ENCODE measurements at regions not wholly inside any gene's neighbourhood (a gene's known extent, or its start where the extent isn't known, plus 50 kb on each side); places are given as distances from the start of the nearest gene placed in this dataset.

- DNase-seq: no peak
- H3K4me3 ChIP-seq: no peak overlapping the region
- H3K36me3 ChIP-seq (replicated peaks in 1 of 2; ENCODE audit: insufficient read depth in 1 of 2, low read depth in 2 of 2): no peaks in the 10 kb centered on the region
- no peaks in the 10 kb centered on the region for H3K27me3 ChIP-seq
- WGBS, 2 donors: 74 to 88% methylated on average over 4 of the region's 4 CpGs
- TF ChIP-seq, protein P1, sequence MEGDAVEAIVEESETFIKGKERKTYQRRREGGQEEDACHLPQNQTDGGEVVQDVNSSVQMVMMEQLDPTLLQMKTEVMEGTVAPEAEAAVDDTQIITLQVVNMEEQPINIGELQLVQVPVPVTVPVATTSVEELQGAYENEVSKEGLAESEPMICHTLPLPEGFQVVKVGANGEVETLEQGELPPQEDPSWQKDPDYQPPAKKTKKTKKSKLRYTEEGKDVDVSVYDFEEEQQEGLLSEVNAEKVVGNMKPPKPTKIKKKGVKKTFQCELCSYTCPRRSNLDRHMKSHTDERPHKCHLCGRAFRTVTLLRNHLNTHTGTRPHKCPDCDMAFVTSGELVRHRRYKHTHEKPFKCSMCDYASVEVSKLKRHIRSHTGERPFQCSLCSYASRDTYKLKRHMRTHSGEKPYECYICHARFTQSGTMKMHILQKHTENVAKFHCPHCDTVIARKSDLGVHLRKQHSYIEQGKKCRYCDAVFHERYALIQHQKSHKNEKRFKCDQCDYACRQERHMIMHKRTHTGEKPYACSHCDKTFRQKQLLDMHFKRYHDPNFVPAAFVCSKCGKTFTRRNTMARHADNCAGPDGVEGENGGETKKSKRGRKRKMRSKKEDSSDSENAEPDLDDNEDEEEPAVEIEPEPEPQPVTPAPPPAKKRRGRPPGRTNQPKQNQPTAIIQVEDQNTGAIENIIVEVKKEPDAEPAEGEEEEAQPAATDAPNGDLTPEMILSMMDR (IDR thresholded peaks at IDR 0.05): no peak
- TF ChIP-seq POLR2A (IDR thresholded peaks at IDR 0.05): no peak
- intact Hi-C loops (cut with DNase I): no loop called here
- ATAC-seq: no peak
- no peak overlapping the region for H3K27ac ChIP-seq
- H3K4me1 ChIP-seq: no peaks in the 10 kb centered on the region
- H3K9me3 ChIP-seq: no peaks in the 10 kb centered on the region
Observed at GRCh38 chr13:105928901-105929300, 606.6 kb downstream of the EFNB2 start.

DNA sequence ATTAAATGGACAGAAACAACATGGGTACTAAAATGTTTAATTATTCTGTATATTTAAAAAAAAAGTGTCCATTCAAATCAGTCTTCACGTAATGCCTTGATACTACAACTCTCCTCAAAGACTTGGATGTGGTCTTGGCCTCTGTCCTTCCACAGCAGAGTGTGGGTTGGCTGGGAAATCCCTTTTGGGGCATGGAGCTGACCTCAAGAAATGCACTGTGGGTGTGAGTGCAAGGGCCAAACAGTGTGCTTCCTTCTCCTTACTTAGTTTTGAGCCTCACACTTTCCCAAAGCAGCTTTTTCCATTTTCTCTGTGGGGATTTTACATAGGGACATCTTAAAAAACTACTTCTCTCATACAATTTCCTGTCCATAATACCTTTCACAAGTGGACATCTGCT is 607.4 kb downstream of the EFNB2 start:
- no peak for TF ChIP-seq POLR2A (IDR thresholded peaks at IDR 0.05)
- TF ChIP-seq, protein P1 (IDR thresholded peaks at IDR 0.05): no peak
- Histone ChIP-seq H3K9me3 (no peaks in the 10 kb centered on the region), H3K4me3 (no peak overlapping the region), H3K36me3 (replicated peaks in 1 of 2; ENCODE audit: insufficient read depth in 1 of 2, low read depth in 2 of 2) (no peaks in the 10 kb centered on the region), H3K27ac (no peak overlapping the region), H3K4me1 (no peaks in the 10 kb centered on the region), H3K27me3 (no peaks in the 10 kb centered on the region)
- ATAC-seq: no peak
- DNase-seq: no peak
- WGBS, 2 donors: 83 to 92% methylated on average over 1 of the region's 1 CpG
- intact Hi-C loops (cut with DNase I): no loop called here

GRCh38 chr13:105925496-105925895 is 610.0 kb downstream of the EFNB2 start:
- ATAC-seq (no peak), DNase-seq (no peak)
- TF ChIP-seq POLR2A (IDR thresholded peaks at IDR 0.05): no peak
- TF ChIP-seq, protein P1 (IDR thresholded peaks at IDR 0.05): no peak
- Histone ChIP-seq H3K4me1 (no peaks in the 10 kb centered on the region), H3K27me3 (no peaks in the 10 kb centered on the region), H3K4me3 (no peak overlapping the region), H3K27ac (no peak overlapping the region), H3K9me3 (no peaks in the 10 kb centered on the region), H3K36me3 (replicated peaks in 1 of 2; ENCODE audit: insufficient read depth in 1 of 2, low read depth in 2 of 2) (no peaks in the 10 kb centered on the region)
- 68 to 77% methylated on average over 2 of the region's 2 CpGs for WGBS, 2 donors
- intact Hi-C loops (cut with DNase I): no loop called here

GRCh38 chr13:105921711-105922110 is 613.8 kb downstream of the EFNB2 start:
- intact Hi-C loops (cut with DNase I): no loop called here
- Histone ChIP-seq H3K9me3 (no peaks in the 10 kb centered on the region), H3K27me3 (no peaks in the 10 kb centered on the region), H3K4me1 (no peaks in the 10 kb centered on the region), H3K4me3 (no peak overlapping the region), H3K27ac (no peak overlapping the region), H3K36me3 (replicated peaks in 1 of 2; ENCODE audit: insufficient read depth in 1 of 2, low read depth in 2 of 2) (no peaks in the 10 kb centered on the region)
- 30 to 33% methylated on average over 2 to 3 of the region's 3 CpGs for WGBS, 2 donors
- no peak for ATAC-seq
- TF ChIP-seq POLR2A (IDR thresholded peaks at IDR 0.05): no peak
- no peak for DNase-seq

GRCh38 chr13:105920370-105920769 is 615.1 kb downstream of the EFNB2 start:
- Histone ChIP-seq H3K36me3 (replicated peaks in 1 of 2; ENCODE audit: insufficient read depth in 1 of 2, low read depth in 2 of 2) (no peaks in the 10 kb centered on the region), H3K4me1 (no peaks in the 10 kb centered on the region), H3K9me3 (no peaks in the 10 kb centered on the region), H3K27ac (no peak overlapping the region), H3K4me3 (no peak overlapping the region), H3K27me3 (no peaks in the 10 kb centered on the region)
- TF ChIP-seq, protein P1 (IDR thresholded peaks at IDR 0.05): no peak
- no peak for TF ChIP-seq POLR2A (IDR thresholded peaks at IDR 0.05)
- WGBS, 2 donors: 63 to 74% methylated on average over 4 of the region's 4 CpGs
- DNase-seq (no peak), ATAC-seq (no peak)
- intact Hi-C loops (cut with DNase I): no loop called here
